GM20000 (cell line): ENCODE measurements at regions not wholly inside any gene's neighbourhood (a gene's known extent, or its start where the extent isn't known, plus 50 kb on each side); places are given as distances from the start of the nearest gene placed in this dataset.

ENCODE experiments used
- DNase-seq: peaks from one replicate; pipeline ENCODE4 v3.0.0; 2012; ENCODE audit warnings: low spot score
- CTCF ChIP-seq: IDR thresholded peaks from 2 replicates; pipeline ENCODE4 v1.5.1; 2012; ENCODE audit warnings: mild to moderate bottlenecking, control low read depth; ENCODE audit errors: extremely low read depth, missing control alignments

DNA sequence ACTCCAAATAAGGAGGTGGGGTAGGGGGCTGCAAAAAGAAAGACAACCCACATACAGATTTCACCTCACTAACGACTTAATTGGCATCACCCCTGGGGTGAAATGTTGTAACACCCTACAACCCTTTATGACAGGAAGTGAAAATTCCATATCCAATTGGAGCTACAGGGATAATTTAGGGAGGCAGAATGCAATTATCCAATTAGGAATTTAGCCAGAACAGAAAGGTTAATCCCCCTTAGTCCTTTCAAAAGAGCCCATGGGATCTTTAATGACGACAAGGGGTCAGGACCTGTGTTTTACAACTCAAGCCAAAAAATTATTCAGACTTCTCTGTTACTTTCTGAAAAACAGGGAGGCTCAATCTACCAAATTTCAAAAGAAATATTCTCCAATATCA is 1027.1 kb downstream of the TMEM182 start:
- no peak for TF ChIP-seq CTCF
- no peak for DNase-seq

DNA sequence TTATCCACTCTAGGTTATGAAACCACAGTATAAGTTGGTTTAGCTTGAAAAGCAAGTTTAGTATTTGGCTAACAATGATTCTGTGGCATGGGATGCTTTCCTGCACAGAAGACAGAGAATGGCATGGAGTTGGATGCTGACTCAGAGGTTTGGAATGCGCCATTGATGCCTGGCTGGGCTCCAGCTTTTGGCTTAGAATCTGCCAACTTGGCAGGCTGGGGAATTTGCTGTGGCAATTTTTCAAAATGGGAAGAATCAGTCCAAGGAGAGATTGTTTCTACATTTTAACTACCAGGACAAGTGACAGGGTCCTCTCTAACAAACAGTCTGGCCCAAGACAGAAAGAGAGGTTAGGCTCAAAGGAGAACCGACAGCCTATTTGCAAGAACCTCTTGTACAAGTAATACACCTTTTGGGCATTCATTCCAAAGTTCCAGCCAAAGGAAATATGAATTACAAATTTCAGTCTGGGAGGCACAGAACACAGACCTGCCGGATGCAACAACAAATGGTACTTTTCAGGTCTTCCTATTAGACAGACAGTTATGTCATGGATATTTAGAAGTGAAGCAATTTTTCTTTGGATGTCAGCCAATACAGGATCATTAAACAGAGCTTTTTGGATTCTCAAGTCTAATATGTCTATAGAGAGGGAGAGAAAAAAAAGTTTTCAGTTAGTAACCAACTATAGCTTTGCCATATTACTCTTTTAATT is 1027.7 kb downstream of the TMEM182 start:
- DNase-seq: no peak
- no peak for TF ChIP-seq CTCF

DNA sequence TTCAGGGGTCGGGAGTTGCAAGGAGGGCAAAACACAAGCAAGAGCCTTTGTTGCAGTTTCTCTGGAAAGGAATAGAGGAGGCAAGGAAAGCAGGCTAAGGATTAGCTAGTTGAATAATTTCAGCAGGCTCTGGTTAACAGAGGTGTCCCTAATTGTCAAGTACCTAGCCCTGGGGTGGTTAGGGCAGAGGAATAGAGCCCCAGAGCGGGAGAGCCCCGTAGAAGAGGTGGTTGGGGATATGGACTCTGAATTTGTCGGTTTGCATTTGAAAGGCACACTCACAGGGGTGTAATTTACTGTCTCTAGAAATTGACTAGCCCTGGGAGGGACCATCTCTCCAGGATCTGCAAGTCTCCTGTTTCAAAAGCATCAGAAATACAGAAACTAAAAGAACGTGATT is 1030.2 kb downstream of the TMEM182 start:
- DNase-seq: no peak
- TF ChIP-seq CTCF: no peak

- DNase-seq: no peak
- no peak for TF ChIP-seq CTCF
Measured at GRCh38 chr2:103798291-103798690, 1036.5 kb downstream of the TMEM182 start.

- DNase-seq: no peak
- TF ChIP-seq CTCF: no peak
Measured at GRCh38 chr2:103804013-103804412, 1042.2 kb downstream of the TMEM182 start.

DNA sequence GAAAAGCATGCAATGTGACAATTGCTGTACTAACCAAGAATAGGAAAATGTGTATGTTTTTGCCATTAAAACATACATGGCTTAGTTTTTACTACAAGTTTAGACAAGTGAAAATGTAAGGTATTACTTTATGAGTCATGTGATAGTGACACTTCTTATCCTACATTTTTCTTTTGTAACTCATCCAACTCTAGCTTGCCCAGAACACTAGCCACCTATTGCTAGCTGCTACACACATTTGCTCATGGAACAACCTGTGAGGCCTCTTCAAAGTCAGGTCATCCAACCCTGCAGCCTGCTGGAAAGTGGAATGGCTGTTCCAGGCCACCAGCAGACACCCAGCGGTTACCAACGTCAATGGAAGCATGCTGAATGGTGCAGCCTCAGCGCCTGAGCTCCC is 1043.9 kb downstream of the TMEM182 start:
- no peak for TF ChIP-seq CTCF
- no peak for DNase-seq

GRCh38 chr2:103808814-103809213 is 1045.1 kb upstream of the POU3F3 start:
- DNase-seq: no peak
- TF ChIP-seq CTCF: no peak
